GM12874 (cell line): ENCODE measurements at regions not wholly inside any gene's neighbourhood (a gene's known extent, or its start where the extent isn't known, plus 50 kb on each side); places are given as distances from the start of the nearest gene placed in this dataset.

Source experiments
- TF ChIP-seq, protein P1 (sequence below): IDR thresholded peaks from 2 replicates; pipeline ENCODE4 v1.5.1; 2011; ENCODE audit warnings: low read depth, mild to moderate bottlenecking, control low read depth, low read length, moderate library complexity; ENCODE audit not compliant: insufficient read depth

DNA sequence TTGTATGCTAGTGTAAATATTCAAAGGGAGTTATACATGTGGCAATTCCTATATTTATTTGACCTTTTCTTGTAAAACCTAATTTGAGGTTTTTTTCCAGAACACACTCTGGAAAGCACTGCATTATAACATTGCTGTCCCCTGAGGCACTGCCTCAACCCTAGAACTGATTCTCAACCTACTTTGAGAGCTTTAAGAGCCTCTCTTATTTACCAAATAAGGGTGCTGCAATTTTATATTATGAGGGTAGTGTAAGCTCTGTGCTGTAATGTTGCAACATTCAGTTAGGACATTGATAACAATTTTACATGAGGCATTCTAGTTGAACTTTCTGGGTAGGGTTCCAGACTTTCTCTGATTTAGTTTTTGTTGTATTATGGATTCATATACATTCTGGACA lies 302.2 kb upstream of the DEPDC1 start:
- TF ChIP-seq, protein P1, sequence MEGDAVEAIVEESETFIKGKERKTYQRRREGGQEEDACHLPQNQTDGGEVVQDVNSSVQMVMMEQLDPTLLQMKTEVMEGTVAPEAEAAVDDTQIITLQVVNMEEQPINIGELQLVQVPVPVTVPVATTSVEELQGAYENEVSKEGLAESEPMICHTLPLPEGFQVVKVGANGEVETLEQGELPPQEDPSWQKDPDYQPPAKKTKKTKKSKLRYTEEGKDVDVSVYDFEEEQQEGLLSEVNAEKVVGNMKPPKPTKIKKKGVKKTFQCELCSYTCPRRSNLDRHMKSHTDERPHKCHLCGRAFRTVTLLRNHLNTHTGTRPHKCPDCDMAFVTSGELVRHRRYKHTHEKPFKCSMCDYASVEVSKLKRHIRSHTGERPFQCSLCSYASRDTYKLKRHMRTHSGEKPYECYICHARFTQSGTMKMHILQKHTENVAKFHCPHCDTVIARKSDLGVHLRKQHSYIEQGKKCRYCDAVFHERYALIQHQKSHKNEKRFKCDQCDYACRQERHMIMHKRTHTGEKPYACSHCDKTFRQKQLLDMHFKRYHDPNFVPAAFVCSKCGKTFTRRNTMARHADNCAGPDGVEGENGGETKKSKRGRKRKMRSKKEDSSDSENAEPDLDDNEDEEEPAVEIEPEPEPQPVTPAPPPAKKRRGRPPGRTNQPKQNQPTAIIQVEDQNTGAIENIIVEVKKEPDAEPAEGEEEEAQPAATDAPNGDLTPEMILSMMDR = no peak

- TF ChIP-seq, protein P1 = no peak
Measured at GRCh38 chr1:68800182-68800581, 303.3 kb upstream of the DEPDC1 start.

- TF ChIP-seq, protein P1 = no peak
Measured at GRCh38 chr1:68801440-68801839, 304.6 kb upstream of the DEPDC1 start.

DNA sequence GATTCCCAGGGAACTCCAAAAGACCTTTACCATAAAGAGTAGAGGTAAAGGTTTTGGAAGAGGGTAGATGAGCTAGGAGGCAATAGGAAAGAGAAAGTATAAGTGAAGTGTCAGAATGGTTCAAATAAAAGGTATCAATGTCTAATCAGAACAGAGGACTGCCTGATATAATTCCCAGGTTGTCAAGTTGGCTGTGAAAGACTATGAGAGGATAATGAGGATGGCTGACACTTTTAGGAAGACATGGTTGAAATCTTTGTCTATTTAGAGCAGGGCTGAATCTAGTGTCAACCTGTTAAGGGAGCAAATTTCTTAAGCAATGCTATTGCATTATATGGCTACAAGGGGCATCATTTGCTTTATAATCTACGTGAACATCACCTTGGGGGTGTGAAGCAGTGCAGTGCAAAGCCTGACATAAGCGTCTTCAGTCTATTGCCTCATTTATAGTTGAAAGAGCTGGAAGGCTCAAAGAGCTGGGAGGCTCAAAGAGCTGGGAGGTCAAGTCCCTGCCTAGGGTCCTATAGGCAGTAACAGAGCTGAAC lies 308.3 kb upstream of the DEPDC1 start:
- TF ChIP-seq, protein P1 = no peak

- TF ChIP-seq, protein P1 = no peak
Measured at GRCh38 chr1:68808351-68808750, 311.5 kb upstream of the DEPDC1 start.

DNA sequence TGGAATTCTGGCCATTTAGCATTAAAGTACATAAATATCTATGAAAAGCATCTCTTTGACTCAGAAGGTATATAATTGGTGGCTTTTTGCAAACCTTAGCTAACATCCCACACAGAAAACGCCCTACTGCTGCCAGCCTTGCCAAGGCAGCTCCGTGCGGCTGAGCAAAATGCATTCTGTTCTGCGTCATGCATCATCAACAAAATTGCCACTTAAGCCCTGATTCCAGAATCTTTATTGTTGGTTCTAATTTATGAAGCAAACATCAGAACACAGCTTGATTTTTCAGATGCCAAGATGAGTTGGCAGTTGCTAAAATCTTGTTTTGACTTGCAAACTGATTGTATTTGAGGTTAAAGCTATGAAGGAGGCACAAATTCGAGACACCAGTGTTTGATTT lies 314.9 kb upstream of the DEPDC1 start:
- TF ChIP-seq, protein P1 = no peak

DNA sequence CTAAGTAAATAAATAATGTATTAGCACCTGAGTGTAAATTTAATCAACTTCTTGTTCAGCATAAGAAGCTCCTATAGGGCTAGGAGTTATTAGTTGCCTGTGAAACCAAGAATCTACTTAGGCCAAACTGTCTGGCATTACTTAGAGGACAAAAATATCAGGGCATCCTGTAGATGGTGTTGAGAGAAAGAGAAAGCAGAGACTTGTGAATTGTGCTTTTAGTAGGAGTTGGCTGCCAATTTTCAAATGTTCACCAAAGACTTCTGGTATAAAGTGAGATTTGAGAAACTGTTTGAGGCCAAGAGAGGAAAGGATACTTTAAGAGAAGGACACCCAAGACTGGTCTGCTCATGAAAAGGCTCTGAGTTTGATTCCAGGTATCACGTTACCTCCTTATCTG lies 315.5 kb upstream of the DEPDC1 start:
- TF ChIP-seq, protein P1 = no peak
